Liver (tissue), 8 donors: ENCODE measurements at regions not wholly inside any gene's neighbourhood (a gene's known extent, or its start where the extent isn't known, plus 50 kb on each side); places are given as distances from the start of the nearest gene placed in this dataset.

Source experiments
- DNase-seq: peaks from one replicate; pipeline ENCODE4 v3.0.0-alpha.2; 2017; ENCODE audit warnings: low spot score
- H3K27ac ChIP-seq, 2 donors: one replicate each; pipeline ENCODE4 v1.7.0; 2013; ENCODE audit warnings: inconsistent platforms in 2 of 2, low read length in 2 of 2, control low read depth in 1 of 2, low read depth in 1 of 2, mild to moderate bottlenecking in 1 of 2
- H3K27me3 ChIP-seq, 4 donors: one replicate each; pipeline versions ENCODE4 v1.6.1 to v1.7.0; 2013; ENCODE audit warnings: low read length in 3 of 4, inconsistent platforms in 1 of 4, mild to moderate bottlenecking in 1 of 4, moderate library complexity in 1 of 4; ENCODE audit not compliant: control insufficient read depth in 4 of 4, insufficient read depth in 4 of 4
- H3K36me3 ChIP-seq, 4 donors: one replicate each; pipeline versions ENCODE4 v1.6.1 to v1.7.0; 2013; ENCODE audit warnings: low read length in 3 of 4, mild to moderate bottlenecking in 3 of 4, low read depth in 1 of 4, moderate library complexity in 1 of 4; ENCODE audit not compliant: control insufficient read depth in 4 of 4, insufficient read depth in 3 of 4
- H3K4me1 ChIP-seq, 4 donors: one replicate each; pipeline versions ENCODE4 v1.6.1 to v1.7.0; 2013; ENCODE audit warnings: low read length in 3 of 4, mild to moderate bottlenecking in 3 of 4, moderate library complexity in 1 of 4; ENCODE audit not compliant: control insufficient read depth in 4 of 4, insufficient read depth in 4 of 4
- H3K4me3 ChIP-seq, 3 donors: one replicate each; pipeline versions ENCODE4 v1.6.1 to v1.7.0; 2013; ENCODE audit warnings: low read length in 3 of 3, control low read depth in 1 of 3, low read depth in 1 of 3, mild to moderate bottlenecking in 1 of 3
- H3K9ac ChIP-seq, 2 donors: one replicate each; pipeline ENCODE4 v1.7.0; 2013; ENCODE audit warnings: low read length in 2 of 2, mild to moderate bottlenecking in 2 of 2, moderate library complexity in 2 of 2, control low read depth in 1 of 2, low read depth in 1 of 2
- H3K9me3 ChIP-seq, 4 donors: one replicate each; pipeline versions ENCODE4 v1.6.1 to v1.7.0; 2013; ENCODE audit warnings: low read length in 3 of 4; ENCODE audit not compliant: control insufficient read depth in 4 of 4
- ATF3 ChIP-seq: IDR thresholded peaks from 2 replicates; pipeline ENCODE4 v1.6.1; 2016; ENCODE audit warnings: antibody characterized with exemption
- CTCF ChIP-seq: fragments of 150-350 bp; IDR thresholded peaks from 2 replicates; pipeline ENCODE4 v1.5.1; 2017; ENCODE audit warnings: improper control_type of control experiment, low read depth, low read length; ENCODE audit not compliant: missing input control
- EGR1 ChIP-seq, 2 donors: IDR thresholded peaks; 2 replicates each; pipeline ENCODE4 v1.6.1; 2016 to 2018; ENCODE audit warnings: antibody characterized with exemption in 2 of 2, low read depth in 2 of 2
- FOXA1 ChIP-seq: IDR thresholded peaks from 2 replicates; pipeline ENCODE4 v1.6.1; 2016; ENCODE audit warnings: antibody characterized with exemption
- GABPA ChIP-seq, 2 donors: IDR thresholded peaks in 1 of 2; conservative IDR thresholded peaks in 1 of 2; 2 replicates each; pipeline ENCODE4 v1.6.1; 2016; ENCODE audit warnings: antibody characterized with exemption in 2 of 2, mild to moderate bottlenecking in 1 of 2, moderate library complexity in 1 of 2
- HNF4A ChIP-seq, 2 donors: conservative IDR thresholded peaks; 2 replicates each; pipeline ENCODE4 v1.6.1; 2016; ENCODE audit warnings: antibody characterized with exemption in 2 of 2, mild to moderate bottlenecking in 2 of 2
- HNF4G ChIP-seq: IDR thresholded peaks from 2 replicates; pipeline ENCODE4 v1.6.1; 2016; ENCODE audit warnings: antibody characterized with exemption
- MAX ChIP-seq: IDR thresholded peaks from 2 replicates; pipeline ENCODE4 v1.6.1; 2016; ENCODE audit warnings: antibody characterized with exemption
- NR2F2 ChIP-seq: IDR thresholded peaks from 2 replicates; pipeline ENCODE4 v1.6.1; 2016; ENCODE audit warnings: antibody characterized with exemption
- RAD21 ChIP-seq, 2 donors: IDR thresholded peaks; 2 replicates each; pipeline ENCODE4 v1.6.1; 2016; ENCODE audit warnings: antibody characterized with exemption in 2 of 2, mild to moderate bottlenecking in 2 of 2
- REST ChIP-seq: IDR thresholded peaks from 2 replicates; pipeline ENCODE4 v1.6.1; 2016; ENCODE audit warnings: antibody characterized with exemption, mild to moderate bottlenecking
- RXRA ChIP-seq, 2 donors: IDR thresholded peaks; 2 replicates each; pipeline ENCODE4 v1.6.1; 2017 to 2018; ENCODE audit warnings: antibody characterized with exemption in 2 of 2, mild to moderate bottlenecking in 1 of 2
- SP1 ChIP-seq: IDR thresholded peaks from 2 replicates; pipeline ENCODE4 v1.6.1; 2018; ENCODE audit warnings: antibody characterized with exemption, mild to moderate bottlenecking
- TAF1 ChIP-seq: conservative IDR thresholded peaks from 2 replicates; pipeline ENCODE4 v1.6.1; 2016; ENCODE audit warnings: antibody characterized with exemption, mild to moderate bottlenecking
- YY1 ChIP-seq: IDR thresholded peaks from 2 replicates; pipeline ENCODE4 v1.6.1; 2016; ENCODE audit warnings: antibody characterized with exemption, mild to moderate bottlenecking
- ZBTB33 ChIP-seq: IDR thresholded peaks from 2 replicates; pipeline ENCODE4 v1.6.1; 2016; ENCODE audit warnings: antibody characterized with exemption
- WGBS: extraction: QIAGEN DNeasy Blood & Tissue Kit; methylation state at CpG from one replicate; pipeline ENCODE4 v1.1.7; 2013; 5-methylcytosine and 5-hydroxymethylcytosine counted together
- donor health status: healthy.
- donor health status: healthy.
- donor health status: healthy.
- donor health status: healthy.
- donor health status: healthy.

GRCh38 chr5:174834081-174834480 lies 109.7 kb downstream of the MSX2 start (continued):
- no peak for TF ChIP-seq RAD21 (IDR thresholded peaks at IDR 0.05)

GRCh38 chr5:174832811-174833210 lies 108.4 kb downstream of the MSX2 start:
- Histone ChIP-seq H3K9me3 (no peaks in the 10 kb centered on the region), H3K4me3 (no peak overlapping the region), H3K27me3 (no peaks in the 10 kb centered on the region), H3K36me3 (no peaks in the 10 kb centered on the region), H3K27ac (no peak overlapping the region), H3K4me1 (no peaks in the 10 kb centered on the region), H3K9ac (no peak overlapping the region)
- no peak for DNase-seq
- TF ChIP-seq CTCF = no peak
- no peak for TF ChIP-seq TAF1
- no peak for TF ChIP-seq MAX
- TF ChIP-seq ZBTB33 = no peak
- no peak for TF ChIP-seq FOXA1
- no peak for TF ChIP-seq REST
- no peak for TF ChIP-seq RAD21 (IDR thresholded peaks at IDR 0.05)
- TF ChIP-seq NR2F2 = no peak
- no peak for TF ChIP-seq HNF4G
- 61% methylated on average over 2 of the region's 2 CpGs for WGBS

- Histone ChIP-seq H3K27me3 (no peaks in the 10 kb centered on the region), H3K9ac (no peak overlapping the region), H3K36me3 (no peaks in the 10 kb centered on the region), H3K4me3 (no peak overlapping the region), H3K9me3 (no peaks in the 10 kb centered on the region), H3K4me1 (no peaks in the 10 kb centered on the region), H3K27ac (no peak overlapping the region)
- WGBS = 20% methylated on average over 3 of the region's 3 CpGs
- TF ChIP-seq SP1 (no peak), YY1 (no peak), FOXA1 (no peak), ATF3 (no peak), CTCF (no peak), RXRA (IDR thresholded peaks at IDR 0.05) (no peak), RAD21 (IDR thresholded peaks at IDR 0.05) (no peak), NR2F2 (no peak), ZBTB33 (no peak), GABPA (IDR thresholded peaks at IDR 0.05 in 1 of 2, conservative IDR thresholded peaks at IDR 0.05 in 1 of 2) (no peak), HNF4G (no peak), MAX (no peak), HNF4A (conservative IDR thresholded peaks at IDR 0.05) (no peak), EGR1 (IDR thresholded peaks at IDR 0.05; ENCODE audit: low read depth in 2 of 2) (no peak), TAF1 (no peak)
- no peak for DNase-seq
These were observed 107.6 kb downstream of the MSX2 start for GRCh38 chr5:174832025-174832424.
